ENCODE measurements at regions not wholly inside any gene's neighbourhood (a gene's known extent, or its start where the extent isn't known, plus 50 kb on each side); places are given as distances from the start of the nearest gene placed in this dataset.
"Not testable (repeated sequence)": the region's sequence is repeated elsewhere in the genome, so short reads cannot be mapped to it uniquely, and the experiment has no call there.

GRCh38 chr7:51867117-51867516 lies 550.5 kb upstream of the COBL start:
- no peak for DNase-seq

GRCh38 chr7:51860305-51860704 lies 543.7 kb upstream of the COBL start:
- no peak for DNase-seq

- DNase-seq = no peak
Observed at GRCh38 chr7:51850126-51850525, 533.5 kb upstream of the COBL start.

- no peak for DNase-seq
Observed at GRCh38 chr7:51847461-51848134, 531.0 kb upstream of the COBL start.

DNA sequence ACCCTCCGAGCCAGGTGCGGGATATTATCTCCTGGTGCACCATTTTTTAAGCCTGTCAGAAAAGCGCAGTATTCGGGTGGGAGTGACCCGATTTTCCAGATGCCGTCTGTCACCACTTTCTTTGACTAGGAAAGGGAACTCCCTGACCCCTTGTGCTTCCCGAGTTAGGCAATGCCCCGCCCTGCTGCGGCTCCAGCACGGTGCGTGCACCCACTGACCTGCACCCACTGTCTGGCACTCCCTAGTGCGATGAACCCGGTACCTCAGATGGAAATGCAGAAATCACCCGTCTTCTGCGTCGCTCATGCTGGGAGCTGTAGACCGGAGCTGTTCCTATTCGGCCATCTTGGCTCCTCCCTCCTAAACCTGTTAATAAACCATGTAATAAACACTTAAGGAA lies 522.5 kb upstream of the COBL start:
- not testable (repeated sequence) for DNase-seq

- no peak for DNase-seq
Observed at GRCh38 chr7:51827631-51828030, 511.0 kb upstream of the COBL start.

GRCh38 chr7:51824050-51824449 lies 507.4 kb upstream of the COBL start:
- no peak for DNase-seq

DNA sequence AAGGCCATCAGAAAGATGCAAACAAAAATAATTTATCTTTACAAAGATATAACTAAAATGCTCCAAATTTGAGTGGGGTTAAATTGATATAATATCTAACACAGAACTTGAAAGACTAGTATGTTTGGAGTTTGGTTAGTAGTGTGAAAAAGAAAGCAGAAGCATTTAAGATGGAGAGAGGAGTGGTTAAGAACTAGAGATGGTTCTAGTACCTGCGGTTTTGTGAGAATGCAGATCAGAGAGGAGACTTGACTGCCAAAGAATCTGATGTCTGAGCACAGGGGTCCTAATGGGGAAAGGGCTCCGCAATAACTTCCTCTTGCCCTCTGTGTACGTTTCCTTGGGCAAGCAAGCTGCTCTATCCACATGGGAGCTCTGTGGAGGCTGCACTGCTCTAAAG lies 506.8 kb upstream of the COBL start:
- DNase-seq = no peak

DNA sequence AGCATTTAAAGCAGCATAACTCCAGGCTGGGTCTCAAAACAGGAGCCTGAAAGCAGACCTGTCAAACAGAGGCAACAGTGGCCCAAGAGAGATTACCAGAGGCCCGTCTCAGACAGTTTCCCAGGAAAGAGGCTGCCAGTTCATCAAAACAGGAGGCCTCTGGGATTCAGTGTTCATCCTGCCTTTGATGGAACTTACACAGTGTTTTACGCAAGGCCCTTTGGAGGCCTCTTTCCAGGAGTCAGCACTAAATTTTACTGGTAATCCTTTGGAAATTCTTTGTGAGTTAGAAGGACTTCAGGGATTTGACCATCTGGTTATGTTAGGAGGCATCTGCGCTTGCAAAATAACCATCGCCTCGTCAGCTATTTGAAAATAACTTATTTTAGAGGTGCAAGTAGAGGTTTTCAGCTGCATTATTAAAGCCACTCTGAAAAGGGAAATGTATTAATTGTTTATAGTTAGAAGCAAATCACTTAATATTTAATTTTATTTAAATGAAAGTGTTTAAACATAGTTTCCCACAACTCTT lies 501.2 kb upstream of the COBL start:
- no peak for DNase-seq

- DNase-seq = not testable (repeated sequence)
Observed at GRCh38 chr7:51805783-51806431, 489.3 kb upstream of the COBL start.

- DNase-seq = no peak
Observed at GRCh38 chr7:51802718-51803117, 486.1 kb upstream of the COBL start.

- DNase-seq = no peak
Observed at GRCh38 chr7:51797371-51797770, 480.8 kb upstream of the COBL start.

GRCh38 chr7:51792796-51793195 lies 476.2 kb upstream of the COBL start:
- no peak for DNase-seq

- no peak for DNase-seq
Observed at GRCh38 chr7:51789489-51789888, 472.9 kb upstream of the COBL start.

- no peak for DNase-seq
Observed at GRCh38 chr7:51786284-51786683, 469.7 kb upstream of the COBL start.

DNA sequence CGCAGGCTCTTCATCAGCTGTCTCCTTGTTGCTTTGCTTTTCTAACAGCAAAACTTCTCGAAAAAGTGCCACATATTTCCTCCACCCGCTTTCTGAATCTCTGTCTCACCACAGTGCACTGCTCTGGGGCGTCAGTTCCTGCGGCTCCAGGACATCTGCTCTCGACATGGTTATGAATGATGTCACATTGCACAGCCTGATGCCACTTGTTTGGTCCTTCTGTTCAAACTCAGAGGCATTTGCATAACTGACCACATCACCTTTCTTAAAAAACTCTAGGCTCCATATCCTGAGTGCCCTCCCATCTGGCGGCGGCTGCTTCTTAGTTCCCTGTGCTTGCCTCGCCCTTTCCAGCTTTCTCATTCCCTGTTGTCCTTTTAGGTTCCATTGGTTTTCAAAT lies 469.3 kb upstream of the COBL start:
- DNase-seq = no peak

DNA sequence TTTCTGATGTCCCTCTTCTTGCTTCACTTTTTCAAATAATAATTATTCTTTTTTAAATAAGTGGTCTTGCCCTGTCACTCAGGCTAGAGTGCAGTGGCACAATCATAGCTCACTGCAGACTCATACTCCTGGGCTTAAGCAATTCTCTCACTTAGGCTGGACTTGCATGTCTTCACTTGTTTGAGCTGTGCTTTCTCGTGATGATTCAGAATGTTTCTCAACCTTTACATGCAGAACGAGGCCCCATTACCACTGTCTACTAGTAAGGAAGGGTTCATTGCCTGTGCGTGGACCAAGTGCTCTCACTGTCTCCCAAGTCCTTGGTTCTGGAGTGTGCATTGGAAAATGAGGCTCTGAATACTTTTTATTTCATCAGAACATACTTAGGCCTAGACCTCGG lies 468.6 kb upstream of the COBL start:
- no peak for DNase-seq

DNA sequence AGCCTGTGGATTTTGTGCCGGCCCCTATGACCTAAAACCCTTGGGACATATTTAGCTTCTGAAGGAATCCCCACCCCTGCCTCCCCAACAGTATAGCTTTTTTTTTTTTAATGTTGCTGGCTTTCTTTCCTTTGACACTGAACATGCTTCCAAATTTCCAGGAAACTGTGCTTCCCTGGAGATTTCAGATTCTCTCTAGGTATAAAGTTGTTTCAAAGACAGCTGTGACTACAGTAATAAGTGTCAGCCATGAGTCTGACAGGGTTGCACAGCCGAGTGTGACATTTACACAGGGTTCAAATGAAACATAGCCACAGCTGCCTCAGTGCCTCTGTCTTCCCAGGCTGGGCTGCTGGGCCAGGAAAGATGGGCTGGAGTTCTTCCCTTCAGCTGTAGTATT lies 466.6 kb upstream of the COBL start:
- no peak for DNase-seq

GRCh38 chr7:51778121-51778520 lies 461.5 kb upstream of the COBL start:
- no peak for DNase-seq

GRCh38 chr7:51774178-51774577 lies 457.6 kb upstream of the COBL start:
- DNase-seq = no peak

- DNase-seq = no peak
Observed at GRCh38 chr7:51772190-51772589, 455.6 kb upstream of the COBL start.

DNA sequence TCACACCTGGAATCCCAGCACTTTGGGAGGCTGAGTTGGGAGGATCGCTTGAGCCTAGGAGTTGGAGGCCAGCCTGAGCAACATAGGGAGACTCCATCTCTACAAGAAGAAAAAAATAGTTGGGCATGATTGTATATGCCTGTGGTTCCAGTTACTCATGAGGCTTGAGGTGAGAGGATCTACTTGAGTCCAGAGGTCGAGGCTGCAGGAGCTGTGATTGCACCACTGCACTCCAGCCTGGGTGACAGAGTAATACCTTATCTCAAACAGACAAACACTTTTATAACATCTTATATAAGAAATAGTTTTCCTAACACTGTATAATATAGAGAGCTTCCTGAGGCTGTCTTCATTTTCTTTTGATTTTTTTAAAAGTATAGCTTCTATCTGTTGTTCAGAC lies 448.4 kb upstream of the COBL start:
- no peak for DNase-seq

- no peak for DNase-seq
Observed at GRCh38 chr7:51759985-51760384, 443.4 kb upstream of the COBL start.

- no peak for DNase-seq
Observed at GRCh38 chr7:51757960-51758359, 441.4 kb upstream of the COBL start.

DNA sequence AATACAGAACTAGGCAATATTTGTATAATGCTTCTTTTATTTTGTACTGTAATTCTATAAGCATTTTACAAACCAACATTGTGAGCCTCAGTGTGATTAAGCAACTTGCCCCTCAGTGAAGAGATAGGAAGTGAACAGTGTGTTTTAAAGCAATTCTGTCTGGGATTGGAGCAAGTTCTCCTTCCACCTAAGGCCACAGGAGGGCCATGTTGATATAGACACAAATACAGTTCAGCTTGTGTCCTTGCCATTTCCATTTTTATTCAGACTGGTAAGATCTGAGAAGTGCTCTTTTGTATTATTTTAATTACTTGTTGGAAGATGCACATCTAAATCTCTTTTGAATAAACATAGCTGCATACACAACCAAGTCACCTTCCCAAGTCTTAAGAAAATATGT lies 416.3 kb upstream of the COBL start:
- no peak for DNase-seq

All from NCI-H1694 (cell line).